Sigmoid colon (tissue), 6 donors: ENCODE measurements at regions not wholly inside any gene's neighbourhood (a gene's known extent, or its start where the extent isn't known, plus 50 kb on each side); places are given as distances from the start of the nearest gene placed in this dataset.
"Not testable (repeated sequence)": the region's sequence is repeated elsewhere in the genome, so short reads cannot be mapped to it uniquely, and the experiment has no call there.

Source experiments
- DNase-seq: peaks from one replicate; pipeline ENCODE4 v3.0.0-alpha.2; 2019
- H3K27ac ChIP-seq, 4 donors: fragments of 200-600 bp; sonication (generic); one replicate each; pipeline ENCODE4 v1.5.1; 2016 to 2019; ENCODE audit warnings: mild to moderate bottlenecking in 1 of 4
- H3K27me3 ChIP-seq, 3 donors: fragments of 200-600 bp; sonication (generic); one replicate each; pipeline ENCODE4 v1.5.1; 2019; ENCODE audit warnings: mild to moderate bottlenecking in 1 of 3
- H3K36me3 ChIP-seq, 4 donors: fragments of 200-600 bp; sonication (generic); one replicate each; pipeline ENCODE4 v1.5.1; 2016 to 2019
- H3K4me1 ChIP-seq, 4 donors: fragments of 200-600 bp; sonication (generic); one replicate each; pipeline ENCODE4 v1.5.1; 2017 to 2019
- H3K4me3 ChIP-seq, 4 donors: fragments of 200-600 bp; sonication (generic); one replicate each; pipeline ENCODE4 v1.5.1; 2017 to 2019; ENCODE audit warnings: mild to moderate bottlenecking in 2 of 4, moderate library complexity in 1 of 4
- H3K9me3 ChIP-seq, 4 donors: fragments of 200-600 bp in 3 of 4; sonication (generic) in 3 of 4; one replicate each; pipeline versions ENCODE4 v1.5.1 to v1.6.1; 2013 to 2019
- CTCF ChIP-seq, 4 experiments: fragments of 450-650 bp in 3 of 4; fragments of 200-600 bp in 1 of 4; IDR thresholded peaks; one replicate each; pipeline ENCODE4 v1.5.1; 2016 to 2019; ENCODE audit warnings: antibody characterized with exemption in 4 of 4, mild to moderate bottlenecking in 3 of 4, moderate library complexity in 2 of 4
- EP300 ChIP-seq, 4 donors: sonication (generic); formaldehyde crosslinking; IDR thresholded peaks; one replicate each; pipeline ENCODE4 v1.6.1; 2017; ENCODE audit warnings: antibody characterized with exemption in 4 of 4
- POLR2A ChIP-seq, 2 donors: fragments of 450-650 bp; IDR thresholded peaks; one replicate each; pipeline ENCODE4 v1.6.1; 2016; ENCODE audit warnings: antibody characterized with exemption in 2 of 2, mild to moderate bottlenecking in 2 of 2, moderate library complexity in 2 of 2
- POLR2AphosphoS5 ChIP-seq, 4 donors: sonication (generic); formaldehyde crosslinking; IDR thresholded peaks; one replicate each; pipeline ENCODE4 v1.6.1; 2017; ENCODE audit warnings: antibody characterized with exemption in 4 of 4
- WGBS, 2 donors: extraction: QIAGEN DNeasy Blood & Tissue Kit; methylation state at CpG; one replicate each; pipeline ENCODE4 v1.1.7; 2013; 5-methylcytosine and 5-hydroxymethylcytosine counted together
- intact Hi-C: fragments of 100-400 bp; cut with DNase I; formaldehyde crosslinking; loops from one replicate; pipeline ENCODE4 v1.15.1; 2023
- donor health status: healthy with polysubstance abuse.
- donor health status: healthy.

GRCh38 chr10:53441843-53442242 is 669.3 kb upstream of the MBL2 start:
- Histone ChIP-seq H3K27me3 (no peaks in the 10 kb centered on the region), H3K27ac (no peak overlapping the region), H3K4me1 (no peaks in the 10 kb centered on the region), H3K36me3 (no peaks in the 10 kb centered on the region), H3K4me3 (no peak overlapping the region), H3K9me3 (no peaks in the 10 kb centered on the region)
- TF ChIP-seq POLR2A (IDR thresholded peaks at IDR 0.05) (no peak), CTCF (IDR thresholded peaks at IDR 0.05) (no peak)
- intact Hi-C loops, result no loop called here
- 77 to 95% methylated on average over 1 of the region's 1 CpG for WGBS, 2 donors
- DNase-seq, result no peak

- Histone ChIP-seq H3K27ac (no peak overlapping the region), H3K27me3 (no peaks in the 10 kb centered on the region), H3K4me3 (no peak overlapping the region), H3K36me3 (no peaks in the 10 kb centered on the region), H3K4me1 (no peaks in the 10 kb centered on the region), H3K9me3 (no peaks in the 10 kb centered on the region)
- TF ChIP-seq CTCF (IDR thresholded peaks at IDR 0.05), result no peak
- TF ChIP-seq POLR2A (IDR thresholded peaks at IDR 0.05), result no peak
- no peak for TF ChIP-seq POLR2AphosphoS5 (IDR thresholded peaks at IDR 0.05)
- no peak for TF ChIP-seq EP300 (IDR thresholded peaks at IDR 0.05)
- DNase-seq, result no peak
- WGBS, 2 donors, result 80 to 91% methylated on average over 3 of the region's 3 CpGs
- intact Hi-C loops, result no loop called here
These were observed 668.0 kb upstream of the MBL2 start for GRCh38 chr10:53440601-53441000.

GRCh38 chr10:53439075-53439474 is 666.5 kb upstream of the MBL2 start:
- H3K36me3 ChIP-seq, H3K4me1 ChIP-seq, H3K27ac ChIP-seq, H3K9me3 ChIP-seq, DNase-seq, intact Hi-C loops, H3K4me3 ChIP-seq, H3K27me3 ChIP-seq: not testable (repeated sequence)
- 65 to 69% methylated on average over 9 of the region's 9 CpGs for WGBS, 2 donors

GRCh38 chr10:53434413-53434812 is 661.8 kb upstream of the MBL2 start:
- DNase-seq, result no peak
- H3K9me3 ChIP-seq, result no peaks in the 10 kb centered on the region
- H3K27me3 ChIP-seq, result no peaks in the 10 kb centered on the region
- intact Hi-C loops, result no loop called here
- H3K4me1 ChIP-seq, result no peaks in the 10 kb centered on the region
- H3K4me3 ChIP-seq, result no peak overlapping the region
- no peak for TF ChIP-seq EP300 (IDR thresholded peaks at IDR 0.05)
- TF ChIP-seq CTCF (IDR thresholded peaks at IDR 0.05), result no peak
- no peak for TF ChIP-seq POLR2A (IDR thresholded peaks at IDR 0.05)
- TF ChIP-seq POLR2AphosphoS5 (IDR thresholded peaks at IDR 0.05), result no peak
- no peak overlapping the region for H3K27ac ChIP-seq
- 75 to 85% methylated on average over 4 of the region's 4 CpGs for WGBS, 2 donors
- H3K36me3 ChIP-seq, result no peaks in the 10 kb centered on the region

- no peaks in the 10 kb centered on the region for H3K9me3 ChIP-seq
- no peak for DNase-seq
- no peak overlapping the region for H3K4me3 ChIP-seq
- TF ChIP-seq EP300 (IDR thresholded peaks at IDR 0.05) (no peak), POLR2A (IDR thresholded peaks at IDR 0.05) (no peak), CTCF (IDR thresholded peaks at IDR 0.05) (no peak), POLR2AphosphoS5 (IDR thresholded peaks at IDR 0.05) (no peak)
- intact Hi-C loops, result no loop called here
- no peaks in the 10 kb centered on the region for H3K4me1 ChIP-seq
- 73 to 81% methylated on average over 2 of the region's 2 CpGs for WGBS, 2 donors
- H3K27me3 ChIP-seq, result no peaks in the 10 kb centered on the region
- no peaks in the 10 kb centered on the region for H3K36me3 ChIP-seq
- no peak overlapping the region for H3K27ac ChIP-seq
These were observed 659.5 kb upstream of the MBL2 start for GRCh38 chr10:53432035-53432434.
